Astrocyte (in vitro differentiated cells and primary cell): ENCODE measurements at regions not wholly inside any gene's neighbourhood (a gene's known extent, or its start where the extent isn't known, plus 50 kb on each side); places are given as distances from the start of the nearest gene placed in this dataset.
A peak's percentile ranks its signal among the peaks of the same experiment; 100 is the strongest.
"Not testable (repeated sequence)": the region's sequence is repeated elsewhere in the genome, so short reads cannot be mapped to it uniquely, and the experiment has no call there.

Experiments
- DNase-seq: peaks from one replicate; pipeline ENCODE4 v3.0.0-alpha.2; 2010; ENCODE audit warnings: low read depth
- FAIRE-seq: peaks from 2 replicates; lab custom pipeline; 2011; peaks lifted over from hg19 to GRCh38; lab: Jason Lieb, UNC
- H2AFZ ChIP-seq: 2 replicates; pipeline ENCODE4 v1.6.0; 2012; ENCODE audit warnings: low read depth, low read length, inconsistent platforms
- H3K27ac ChIP-seq: 2 replicates; pipeline ENCODE4 v1.5.1; 2011; ENCODE audit warnings: low read depth, low read length, inconsistent platforms
- H3K27me3 ChIP-seq: 2 replicates; pipeline ENCODE4 v1.6.0; 2011; ENCODE audit warnings: low read length, inconsistent platforms; ENCODE audit not compliant: insufficient read depth
- H3K36me3 ChIP-seq: 2 replicates; pipeline ENCODE4 v1.5.1; 2011; ENCODE audit warnings: low read length, inconsistent platforms; ENCODE audit not compliant: insufficient read depth
- H3K4me1 ChIP-seq: 2 replicates; pipeline ENCODE4 v1.5.1; 2011; ENCODE audit warnings: low read length, inconsistent platforms; ENCODE audit not compliant: insufficient read depth
- H3K4me2 ChIP-seq: 2 replicates; pipeline ENCODE4 v1.6.0; 2012; ENCODE audit warnings: low read length, inconsistent platforms
- H3K4me3 ChIP-seq: 2 replicates; pipeline ENCODE4 v1.5.1; 2011; ENCODE audit warnings: low read depth, mild to moderate bottlenecking, low read length, inconsistent platforms; ENCODE audit not compliant: insufficient read depth
- H3K79me2 ChIP-seq: 2 replicates; pipeline ENCODE4 v1.6.0; 2012; ENCODE audit warnings: mild to moderate bottlenecking, low read length, inconsistent platforms; ENCODE audit not compliant: insufficient read depth
- H3K9ac ChIP-seq: 2 replicates; pipeline ENCODE4 v1.6.0; 2012; ENCODE audit warnings: mild to moderate bottlenecking, low read length, inconsistent platforms
- H3K9me3 ChIP-seq: 2 replicates; pipeline ENCODE4 v1.5.1; 2012; ENCODE audit warnings: low read depth, mild to moderate bottlenecking, low read length, inconsistent platforms; ENCODE audit not compliant: insufficient read depth
- H4K20me1 ChIP-seq: 2 replicates; pipeline ENCODE4 v1.6.0; 2012; ENCODE audit warnings: low read length, inconsistent platforms; ENCODE audit not compliant: insufficient read depth
- H3K27ac Mint-ChIP-seq: one replicate; pipeline ENCODE4 v1.8.0; 2021; ENCODE audit warnings: mild to moderate bottlenecking, mixed read lengths; ENCODE audit not compliant: unreplicated experiment
- H3K27me3 Mint-ChIP-seq: one replicate; pipeline ENCODE4 v1.8.0; 2021; ENCODE audit warnings: low read depth, mixed read lengths; ENCODE audit not compliant: unreplicated experiment
- H3K36me3 Mint-ChIP-seq: one replicate; pipeline ENCODE4 v1.8.0; 2021; ENCODE audit warnings: low read depth, mixed read lengths; ENCODE audit not compliant: unreplicated experiment
- H3K4me1 Mint-ChIP-seq: one replicate; pipeline ENCODE4 v1.8.0; 2021; ENCODE audit warnings: low read depth, mixed read lengths; ENCODE audit not compliant: unreplicated experiment
- H3K4me3 Mint-ChIP-seq: one replicate; pipeline ENCODE4 v1.8.0; 2021; ENCODE audit warnings: mild to moderate bottlenecking, moderate library complexity, mixed read lengths; ENCODE audit not compliant: unreplicated experiment
- H3K9me3 Mint-ChIP-seq: one replicate; pipeline ENCODE4 v1.8.0; 2021; ENCODE audit warnings: mild to moderate bottlenecking, mixed read lengths; ENCODE audit not compliant: unreplicated experiment
- EZH2 ChIP-seq: IDR thresholded peaks from 2 replicates; pipeline ENCODE4 v1.6.1; 2012; ENCODE audit warnings: mild to moderate bottlenecking, low read length, inconsistent platforms; ENCODE audit not compliant: insufficient read depth
- TF ChIP-seq, protein P1 (sequence below): IDR thresholded peaks from 2 replicates; pipeline ENCODE4 v1.5.1; 2011; ENCODE audit warnings: low read depth, mild to moderate bottlenecking, inconsistent platforms, low read length, moderate library complexity; ENCODE audit not compliant: insufficient read depth

DNA sequence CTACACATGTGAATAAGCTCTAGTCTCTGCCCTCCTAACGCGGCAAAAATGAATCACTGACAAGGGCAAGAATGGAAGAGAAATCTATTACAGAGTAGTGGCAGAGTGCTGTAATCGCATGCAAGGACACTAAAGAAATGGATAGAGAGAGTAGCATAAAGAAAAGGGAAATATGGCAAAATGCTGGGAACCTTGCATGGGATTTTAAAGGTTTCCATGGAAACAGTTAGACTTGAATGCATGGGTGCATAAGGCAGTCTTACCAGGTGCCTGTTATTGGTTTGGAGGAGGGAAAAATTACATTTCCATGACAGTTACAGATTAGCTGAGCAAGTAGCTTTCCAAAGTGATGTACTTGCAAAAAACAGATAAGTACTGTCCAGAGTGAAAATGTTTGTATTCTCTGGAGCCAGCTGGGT is 233.4 kb downstream of the PTN start:
- no peak overlapping the region for H3K4me3 ChIP-seq
- no peaks in the 10 kb centered on the region for H3K27me3 ChIP-seq
- H3K4me1 ChIP-seq: peaks cover 6% of the 10 kb centered on the region
- FAIRE-seq (no peak), DNase-seq (peak; percentile 33)
- no peak overlapping the region for H3K4me2 ChIP-seq
- H3K9me3 ChIP-seq: no peaks in the 10 kb centered on the region
- H3K27ac Mint-ChIP-seq: no peak overlapping the region
- H3K36me3 Mint-ChIP-seq: no peaks in the 10 kb centered on the region
- H4K20me1 ChIP-seq: no peaks in the 10 kb centered on the region
- no peaks in the 10 kb centered on the region for H3K27me3 Mint-ChIP-seq
- no peak overlapping the region for H3K4me3 Mint-ChIP-seq
- TF ChIP-seq, protein P1, sequence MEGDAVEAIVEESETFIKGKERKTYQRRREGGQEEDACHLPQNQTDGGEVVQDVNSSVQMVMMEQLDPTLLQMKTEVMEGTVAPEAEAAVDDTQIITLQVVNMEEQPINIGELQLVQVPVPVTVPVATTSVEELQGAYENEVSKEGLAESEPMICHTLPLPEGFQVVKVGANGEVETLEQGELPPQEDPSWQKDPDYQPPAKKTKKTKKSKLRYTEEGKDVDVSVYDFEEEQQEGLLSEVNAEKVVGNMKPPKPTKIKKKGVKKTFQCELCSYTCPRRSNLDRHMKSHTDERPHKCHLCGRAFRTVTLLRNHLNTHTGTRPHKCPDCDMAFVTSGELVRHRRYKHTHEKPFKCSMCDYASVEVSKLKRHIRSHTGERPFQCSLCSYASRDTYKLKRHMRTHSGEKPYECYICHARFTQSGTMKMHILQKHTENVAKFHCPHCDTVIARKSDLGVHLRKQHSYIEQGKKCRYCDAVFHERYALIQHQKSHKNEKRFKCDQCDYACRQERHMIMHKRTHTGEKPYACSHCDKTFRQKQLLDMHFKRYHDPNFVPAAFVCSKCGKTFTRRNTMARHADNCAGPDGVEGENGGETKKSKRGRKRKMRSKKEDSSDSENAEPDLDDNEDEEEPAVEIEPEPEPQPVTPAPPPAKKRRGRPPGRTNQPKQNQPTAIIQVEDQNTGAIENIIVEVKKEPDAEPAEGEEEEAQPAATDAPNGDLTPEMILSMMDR: peak; percentile 15
- TF ChIP-seq EZH2: no peak
- H3K27ac ChIP-seq: no peak overlapping the region
- H3K79me2 ChIP-seq: no peaks in the 10 kb centered on the region
- peaks cover 5% of the 10 kb centered on the region for H3K9me3 Mint-ChIP-seq
- H3K36me3 ChIP-seq: no peaks in the 10 kb centered on the region
- H3K9ac ChIP-seq: no peak overlapping the region
- H2AFZ ChIP-seq: no peak overlapping the region
- H3K4me1 Mint-ChIP-seq: no peaks in the 10 kb centered on the region

DNA sequence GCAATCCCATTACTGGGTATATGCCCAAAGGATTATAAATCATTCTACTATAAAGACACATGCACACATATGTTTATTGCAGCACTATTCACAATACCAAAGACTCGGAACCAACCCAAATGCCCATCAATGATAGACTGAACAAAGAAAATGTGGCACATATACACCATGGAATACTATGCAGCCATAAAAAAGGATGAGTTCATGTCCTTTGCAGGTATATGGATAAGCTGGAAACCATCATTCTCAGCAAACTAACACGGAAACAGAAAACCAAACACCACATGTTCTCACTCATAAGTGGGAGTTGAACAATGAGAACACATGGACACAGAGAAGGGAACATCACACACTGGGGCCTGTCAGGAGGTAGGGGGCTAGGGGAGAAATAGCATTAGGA is 235.7 kb downstream of the PTN start:
- FAIRE-seq, H3K36me3 ChIP-seq, DNase-seq, H4K20me1 ChIP-seq, H2AFZ ChIP-seq, H3K4me2 ChIP-seq, H3K4me3 ChIP-seq, H3K27me3 ChIP-seq, H3K27ac Mint-ChIP-seq, H3K9me3 ChIP-seq, H3K79me2 ChIP-seq, H3K27me3 Mint-ChIP-seq, H3K9ac ChIP-seq, H3K4me3 Mint-ChIP-seq, H3K27ac ChIP-seq, H3K9me3 Mint-ChIP-seq, H3K36me3 Mint-ChIP-seq, H3K4me1 Mint-ChIP-seq: not testable (repeated sequence)
- peaks cover 14% of the 10 kb centered on the region for H3K4me1 ChIP-seq

DNA sequence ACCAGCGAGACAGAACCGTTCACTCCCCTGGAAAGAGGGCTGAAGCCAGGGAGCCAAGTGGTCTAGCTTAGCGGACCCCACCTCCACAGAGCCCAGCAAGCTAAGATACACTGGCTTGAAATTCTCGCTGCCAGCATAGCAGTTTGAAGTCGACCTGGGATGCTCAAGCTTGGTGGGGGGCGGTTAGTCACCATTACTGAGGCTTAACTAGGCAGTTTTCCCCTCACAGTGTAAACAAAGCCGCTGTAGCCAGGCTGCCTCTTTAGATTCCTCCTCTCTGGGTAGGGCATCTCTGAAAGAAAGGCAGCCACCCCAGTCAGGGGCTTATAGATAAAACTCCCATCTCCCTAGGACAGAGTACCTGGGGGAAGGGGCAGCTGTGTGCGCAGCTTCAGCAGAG is 235.1 kb downstream of the CHRM2 start:
- H3K27ac Mint-ChIP-seq: not testable (repeated sequence)
- DNase-seq: peak; percentile 26

DNA sequence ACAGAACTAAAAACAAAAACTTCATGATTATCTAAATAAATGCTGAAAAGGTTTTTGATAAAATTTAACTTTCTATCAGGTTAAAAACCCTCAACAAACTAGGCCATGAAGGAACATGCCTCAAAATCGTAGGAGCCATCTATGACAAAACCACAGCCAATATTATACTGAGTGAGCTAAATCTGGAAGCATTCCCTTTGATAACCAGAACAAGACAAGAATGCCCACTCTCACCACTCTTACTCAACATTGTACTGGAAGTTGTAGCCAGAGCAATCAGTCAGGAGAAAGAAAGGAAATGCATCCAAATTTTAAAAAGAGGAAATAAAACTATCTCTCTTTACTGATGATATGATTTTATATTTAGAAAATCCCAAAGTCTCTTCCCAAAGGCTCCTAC is 228.7 kb downstream of the CHRM2 start:
- H3K9me3 ChIP-seq: no peaks in the 10 kb centered on the region
- H3K27ac ChIP-seq: no peak overlapping the region
- peak; percentile 80 for DNase-seq
- no peak overlapping the region for H2AFZ ChIP-seq
- TF ChIP-seq, protein P1: no peak
- TF ChIP-seq EZH2: no peak
- Mint-ChIP-seq H3K27ac (no peak overlapping the region), H3K9me3 (peaks cover 4% of the 10 kb centered on the region), H3K27me3 (no peaks in the 10 kb centered on the region), H3K4me1 (peaks cover 11% of the 10 kb centered on the region), H3K36me3 (no peaks in the 10 kb centered on the region), H3K4me3 (no peak overlapping the region)
- H3K36me3 ChIP-seq: no peaks in the 10 kb centered on the region
- no peak overlapping the region for H3K4me3 ChIP-seq
- H4K20me1 ChIP-seq: no peaks in the 10 kb centered on the region
- FAIRE-seq: no peak
- no peaks in the 10 kb centered on the region for H3K79me2 ChIP-seq
- H3K4me1 ChIP-seq: no peaks in the 10 kb centered on the region
- H3K9ac ChIP-seq: no peak overlapping the region
- H3K27me3 ChIP-seq: no peaks in the 10 kb centered on the region
- no peak overlapping the region for H3K4me2 ChIP-seq

More for the DNA sequence above, 235.1 kb downstream of the CHRM2 start:
- not testable (repeated sequence) for H3K4me3 Mint-ChIP-seq, H3K27ac ChIP-seq, H4K20me1 ChIP-seq, H3K4me1 Mint-ChIP-seq, H3K27me3 Mint-ChIP-seq, H3K9me3 Mint-ChIP-seq, H3K36me3 ChIP-seq, FAIRE-seq, H3K79me2 ChIP-seq, H2AFZ ChIP-seq, H3K27me3 ChIP-seq, H3K4me3 ChIP-seq, H3K36me3 Mint-ChIP-seq, H3K4me1 ChIP-seq, H3K9me3 ChIP-seq
- Histone ChIP-seq H3K9ac (peak overlapping the region; percentile 33), H3K4me2 (peak overlapping the region; percentile 26)
